ENCODE measurements at regions not wholly inside any gene's neighbourhood (a gene's known extent, or its start where the extent isn't known, plus 50 kb on each side); places are given as distances from the start of the nearest gene placed in this dataset.

GRCh38 chr6:4665489-4666417 is 110.5 kb upstream of the CDYL start:
- no peak for TF ChIP-seq MAX (IDR thresholded peaks at IDR 0.05)
- no peak for TF ChIP-seq YY1 (IDR thresholded peaks at IDR 0.05; ENCODE audit: low read depth)
- TF ChIP-seq CREB1 (IDR thresholded peaks at IDR 0.05; ENCODE audit: low read depth), result no peak
- TF ChIP-seq CEBPB (IDR thresholded peaks at IDR 0.05), result no peak
- no peak for TF ChIP-seq RAD21 (IDR thresholded peaks at IDR 0.05; ENCODE audit: low read depth)
- no peak for TF ChIP-seq ZBTB7A (IDR thresholded peaks at IDR 0.05; ENCODE audit: low read depth)

- TF ChIP-seq CEBPB (IDR thresholded peaks at IDR 0.05) (no peak), REST (IDR thresholded peaks at IDR 0.05; ENCODE audit: low read depth) (no peak), CREB1 (IDR thresholded peaks at IDR 0.05; ENCODE audit: low read depth) (no peak), YY1 (IDR thresholded peaks at IDR 0.05; ENCODE audit: low read depth) (no peak), TEAD4 (IDR thresholded peaks at IDR 0.05) (no peak), MAX (IDR thresholded peaks at IDR 0.05) (no peak), EP300 (IDR thresholded peaks at IDR 0.05; ENCODE audit: borderline replicate concordance) (no peak), RAD21 (IDR thresholded peaks at IDR 0.05; ENCODE audit: low read depth) (no peak), ZBTB7A (IDR thresholded peaks at IDR 0.05; ENCODE audit: low read depth) (no peak), EGR1 (IDR thresholded peaks at IDR 0.05) (no peak), USF1 (IDR thresholded peaks at IDR 0.05) (no peak), FOXM1 (IDR thresholded peaks at IDR 0.05; ENCODE audit: borderline replicate concordance, low read depth) (no peak), TCF12 (IDR thresholded peaks at IDR 0.05; ENCODE audit: low read depth) (no peak), NFIC (IDR thresholded peaks at IDR 0.05) (no peak)
Observed at GRCh38 chr6:4664911-4665310, 111.3 kb upstream of the CDYL start.

- TF ChIP-seq EP300 (IDR thresholded peaks at IDR 0.05; ENCODE audit: borderline replicate concordance) (no peak), FOXM1 (IDR thresholded peaks at IDR 0.05; ENCODE audit: borderline replicate concordance, low read depth) (no peak), TCF12 (IDR thresholded peaks at IDR 0.05; ENCODE audit: low read depth) (no peak), USF1 (IDR thresholded peaks at IDR 0.05) (0 out of 2 replicates have a peak, but pooled peaks have one; percentile 7), REST (IDR thresholded peaks at IDR 0.05; ENCODE audit: low read depth) (no peak)
Observed at GRCh38 chr6:4664117-4664626, 112.0 kb upstream of the CDYL start.

GRCh38 chr6:4662886-4663285 is 113.3 kb upstream of the CDYL start:
- TF ChIP-seq CEBPB (IDR thresholded peaks at IDR 0.05) (no peak), YY1 (IDR thresholded peaks at IDR 0.05; ENCODE audit: low read depth) (no peak), RAD21 (IDR thresholded peaks at IDR 0.05; ENCODE audit: low read depth) (no peak), TAF1 (IDR thresholded peaks at IDR 0.05; ENCODE audit: low read depth) (no peak), MAX (IDR thresholded peaks at IDR 0.05) (no peak), TCF12 (IDR thresholded peaks at IDR 0.05; ENCODE audit: low read depth) (no peak)

- TF ChIP-seq CEBPB (IDR thresholded peaks at IDR 0.05) (no peak), RAD21 (IDR thresholded peaks at IDR 0.05; ENCODE audit: low read depth) (no peak), YY1 (IDR thresholded peaks at IDR 0.05; ENCODE audit: low read depth) (no peak), USF1 (IDR thresholded peaks at IDR 0.05) (no peak), FOXM1 (IDR thresholded peaks at IDR 0.05; ENCODE audit: borderline replicate concordance, low read depth) (no peak), TEAD4 (IDR thresholded peaks at IDR 0.05) (no peak), REST (IDR thresholded peaks at IDR 0.05; ENCODE audit: low read depth) (no peak), ZBTB7A (IDR thresholded peaks at IDR 0.05; ENCODE audit: low read depth) (no peak), EGR1 (IDR thresholded peaks at IDR 0.05) (no peak), EP300 (IDR thresholded peaks at IDR 0.05; ENCODE audit: borderline replicate concordance) (no peak), TAF1 (IDR thresholded peaks at IDR 0.05; ENCODE audit: low read depth) (no peak), MAX (IDR thresholded peaks at IDR 0.05) (no peak), TCF12 (IDR thresholded peaks at IDR 0.05; ENCODE audit: low read depth) (no peak), CREB1 (IDR thresholded peaks at IDR 0.05; ENCODE audit: low read depth) (no peak)
Observed at GRCh38 chr6:4661391-4661790, 114.8 kb upstream of the CDYL start.
